BJ (cell line): ENCODE measurements at regions not wholly inside any gene's neighbourhood (a gene's known extent, or its start where the extent isn't known, plus 50 kb on each side); places are given as distances from the start of the nearest gene placed in this dataset.

Experiments
- CTCF ChIA-PET: fragments of 350-600 bp; formaldehyde crosslinking; extraction: SDS; loops from one replicate; lab custom pipeline; 2021; ENCODE audit warnings: antibody characterized with exemption, inconsistent platforms; lab: Yijun Ruan, JAX
- POLR2A ChIA-PET: fragments of 300-600 bp; sonication (Branson Sonifier 250); formaldehyde crosslinking; extraction: SDS; loops from one replicate; lab custom pipeline; 2021; ENCODE audit warnings: antibody characterized with exemption; lab: Charles Lee
- DNase-seq: peaks from one replicate; pipeline ENCODE4 v3.0.0-alpha.2; 2011; ENCODE audit warnings: low read depth
- H3K27me3 ChIP-seq: 2 replicates; pipeline ENCODE4 v1.6.0; 2011; ENCODE audit warnings: low read length; ENCODE audit not compliant: control insufficient read depth, insufficient read depth
- H3K36me3 ChIP-seq: 2 replicates; pipeline ENCODE4 v1.5.1; 2011; ENCODE audit warnings: low read length; ENCODE audit not compliant: control insufficient read depth, insufficient read depth
- H3K4me3 ChIP-seq: 2 replicates; pipeline ENCODE4 v1.5.1; 2011; ENCODE audit warnings: low read depth, mild to moderate bottlenecking, control low read depth, low read length
- TF ChIP-seq, protein P1 (sequence below): IDR thresholded peaks from 2 replicates; pipeline ENCODE4 v1.5.1; 2011; ENCODE audit warnings: low read depth, mild to moderate bottlenecking, control low read depth, inconsistent platforms, low read length, moderate library complexity; ENCODE audit not compliant: insufficient read depth

DNA sequence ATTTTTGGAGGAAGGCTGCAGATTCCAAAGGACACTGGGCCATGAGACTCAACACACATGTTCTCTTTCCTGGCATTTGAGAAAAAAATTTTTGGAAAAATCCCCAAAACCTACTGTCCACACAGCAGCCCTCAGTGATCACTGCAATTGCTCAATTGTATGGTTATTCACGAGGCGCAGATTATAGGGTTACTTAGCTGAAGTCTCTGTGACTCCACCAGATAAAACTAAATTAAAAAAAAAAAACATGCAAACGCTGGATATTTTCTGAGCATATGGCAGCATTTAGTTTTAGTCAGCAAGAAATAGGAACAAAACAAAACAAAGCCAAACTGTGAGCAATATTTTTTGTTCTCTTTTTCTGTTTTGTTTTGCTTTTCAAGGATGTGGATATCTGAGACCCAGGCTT is 83.8 kb upstream of the FAM20A start:
- ChIA-PET POLR2A (interaction anchor here (0.6 kb wide), 2 partner anchors 109 to 720 kb away, joined by 3 read pairs; no protein-coding TSS in a partner anchor), CTCF (no interaction called here)
- Histone ChIP-seq H3K4me3 (no peak overlapping the region), H3K27me3 (no peaks in the 10 kb centered on the region), H3K36me3 (no peaks in the 10 kb centered on the region)
- no peak for DNase-seq
- TF ChIP-seq, protein P1, sequence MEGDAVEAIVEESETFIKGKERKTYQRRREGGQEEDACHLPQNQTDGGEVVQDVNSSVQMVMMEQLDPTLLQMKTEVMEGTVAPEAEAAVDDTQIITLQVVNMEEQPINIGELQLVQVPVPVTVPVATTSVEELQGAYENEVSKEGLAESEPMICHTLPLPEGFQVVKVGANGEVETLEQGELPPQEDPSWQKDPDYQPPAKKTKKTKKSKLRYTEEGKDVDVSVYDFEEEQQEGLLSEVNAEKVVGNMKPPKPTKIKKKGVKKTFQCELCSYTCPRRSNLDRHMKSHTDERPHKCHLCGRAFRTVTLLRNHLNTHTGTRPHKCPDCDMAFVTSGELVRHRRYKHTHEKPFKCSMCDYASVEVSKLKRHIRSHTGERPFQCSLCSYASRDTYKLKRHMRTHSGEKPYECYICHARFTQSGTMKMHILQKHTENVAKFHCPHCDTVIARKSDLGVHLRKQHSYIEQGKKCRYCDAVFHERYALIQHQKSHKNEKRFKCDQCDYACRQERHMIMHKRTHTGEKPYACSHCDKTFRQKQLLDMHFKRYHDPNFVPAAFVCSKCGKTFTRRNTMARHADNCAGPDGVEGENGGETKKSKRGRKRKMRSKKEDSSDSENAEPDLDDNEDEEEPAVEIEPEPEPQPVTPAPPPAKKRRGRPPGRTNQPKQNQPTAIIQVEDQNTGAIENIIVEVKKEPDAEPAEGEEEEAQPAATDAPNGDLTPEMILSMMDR = no peak

DNA sequence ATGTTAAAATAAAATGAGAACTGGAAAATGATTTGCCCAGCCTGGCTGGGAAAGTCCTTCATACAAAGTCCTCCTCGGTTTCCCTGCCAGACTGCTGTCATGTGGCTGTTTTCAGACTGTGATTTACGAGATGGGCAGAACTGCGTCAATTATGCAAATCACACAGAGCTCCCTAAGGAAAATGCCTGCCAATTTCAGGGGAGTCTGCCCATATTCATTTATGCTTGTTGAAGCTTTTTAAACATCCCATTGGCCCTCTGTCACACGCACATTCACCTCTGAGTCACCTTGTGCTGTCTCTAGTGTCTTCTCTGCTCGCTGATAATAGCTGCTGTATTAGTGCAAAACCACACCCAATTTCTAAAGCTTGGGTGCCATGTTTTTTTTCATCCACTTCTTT is 81.7 kb upstream of the FAM20A start:
- TF ChIP-seq, protein P1 = no peak
- ChIA-PET CTCF (interaction anchor here (1.5 kb wide), 1 partner anchor 10 kb away, joined by 4 read pairs; no protein-coding TSS in a partner anchor), POLR2A (interaction anchor here (0.6 kb wide), 1 partner anchor 34 kb away, joined by 3 read pairs; no protein-coding TSS in a partner anchor)
- no peaks in the 10 kb centered on the region for H3K27me3 ChIP-seq
- H3K4me3 ChIP-seq = no peak overlapping the region
- no peaks in the 10 kb centered on the region for H3K36me3 ChIP-seq
- DNase-seq = no peak

DNA sequence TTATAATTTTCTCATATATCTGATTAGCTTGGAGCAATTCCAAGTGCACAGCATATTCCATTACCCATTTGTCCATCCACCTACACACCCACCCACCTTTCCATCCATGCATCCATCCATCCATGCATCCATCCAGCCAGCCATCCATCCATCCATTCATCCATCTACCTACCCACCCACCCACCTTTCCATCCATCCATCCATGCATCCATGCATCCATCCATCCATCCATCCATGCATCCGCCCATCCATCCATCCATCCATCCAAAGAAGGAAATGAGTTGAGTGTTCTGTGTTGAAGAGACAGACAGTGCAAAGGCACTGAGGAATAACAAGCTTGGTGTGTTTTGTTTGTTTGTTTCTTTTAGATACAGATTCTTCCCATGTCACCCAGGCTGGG is 78.7 kb upstream of the FAM20A start:
- Histone ChIP-seq H3K27me3 (no peaks in the 10 kb centered on the region), H3K4me3 (no peak overlapping the region), H3K36me3 (no peaks in the 10 kb centered on the region)
- ChIA-PET CTCF (interaction anchor here (0.7 to 1.6 kb wide), 2 partner anchors 13 to 42 kb away, joined by 3 read pairs; no protein-coding TSS in a partner anchor), POLR2A (no interaction called here)
- no peak for DNase-seq
- TF ChIP-seq, protein P1 = no peak

DNA sequence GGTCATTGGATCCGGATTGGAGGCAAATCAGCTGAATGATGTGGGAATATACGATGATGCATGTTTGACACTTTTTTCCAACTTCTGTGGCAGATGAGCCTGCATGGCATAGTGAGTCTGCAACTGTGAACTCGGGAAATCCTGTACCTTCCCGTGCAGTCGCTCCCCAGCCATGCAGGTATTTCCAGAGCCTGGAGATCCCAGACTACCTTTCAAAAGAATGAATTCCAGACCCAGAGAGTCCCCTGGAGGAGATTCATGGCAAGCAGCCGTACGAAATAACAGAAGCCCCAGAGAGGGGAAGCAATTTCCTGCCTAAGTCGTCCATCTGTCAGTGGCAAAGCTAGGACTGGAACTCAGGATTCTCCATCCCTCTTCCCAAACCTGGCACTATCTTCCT is 75.7 kb upstream of the FAM20A start:
- no peak for DNase-seq
- Histone ChIP-seq H3K4me3 (no peak overlapping the region), H3K36me3 (no peaks in the 10 kb centered on the region), H3K27me3 (no peaks in the 10 kb centered on the region)
- CTCF ChIA-PET = no interaction called here
- TF ChIP-seq, protein P1 = no peak
- POLR2A ChIA-PET = no interaction called here

DNA sequence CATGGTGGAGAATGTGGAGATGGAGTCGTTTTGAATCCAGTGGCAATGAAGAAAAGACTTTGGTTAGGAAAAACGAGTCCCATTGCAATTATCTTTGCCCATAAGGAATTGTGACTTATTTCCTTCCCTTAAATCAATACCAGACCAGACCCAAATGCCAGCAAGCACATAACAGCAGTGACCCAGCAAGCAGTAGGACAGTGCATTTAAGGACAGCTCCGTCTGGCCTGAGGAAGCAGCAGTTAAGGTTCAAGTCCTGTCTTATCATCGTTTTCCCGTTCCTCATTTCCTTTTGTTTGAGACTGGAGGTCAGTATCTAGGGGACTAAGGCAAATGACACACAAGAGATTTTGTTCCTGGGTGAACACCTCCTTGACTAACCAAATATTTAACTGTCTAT is 74.6 kb upstream of the FAM20A start:
- TF ChIP-seq, protein P1 = no peak
- H3K27me3 ChIP-seq = peaks cover 2% of the 10 kb centered on the region; the same call in 1 of the 2 replicates
- H3K4me3 ChIP-seq = no peak overlapping the region
- POLR2A ChIA-PET = no interaction called here
- no peak for DNase-seq
- no peaks in the 10 kb centered on the region for H3K36me3 ChIP-seq
- CTCF ChIA-PET = interaction anchor here (3.1 kb wide), 1 partner anchor 14 kb away, joined by 11 read pairs; no protein-coding TSS in a partner anchor
